Retinal pigment epithelial cell (primary cell): ENCODE measurements at regions not wholly inside any gene's neighbourhood (a gene's known extent, or its start where the extent isn't known, plus 50 kb on each side); places are given as distances from the start of the nearest gene placed in this dataset.

Source experiments
- DNase-seq: peaks from one replicate; pipeline ENCODE4 v3.0.0-alpha.2; 2010; ENCODE audit warnings: low read depth
- H3K4me3 ChIP-seq: 2 replicates; pipeline ENCODE4 v1.5.1; 2011; ENCODE audit warnings: mild to moderate bottlenecking, low read length, control low read depth, moderate library complexity
- CTCF ChIP-seq: conservative IDR thresholded peaks from 2 replicates; pipeline ENCODE4 v1.5.1; 2011; ENCODE audit warnings: low read depth, low read length, control low read depth, inconsistent platforms

GRCh38 chr17:73694491-73694890 lies 50.2 kb upstream of the SDK2 start:
- no peak for DNase-seq
- no peak for TF ChIP-seq CTCF
- no peak overlapping the region for H3K4me3 ChIP-seq

- no peak for TF ChIP-seq CTCF
- no peak overlapping the region for H3K4me3 ChIP-seq
- no peak for DNase-seq
Observed at GRCh38 chr17:73695035-73695738, 50.9 kb upstream of the SDK2 start.

GRCh38 chr17:73696251-73696650 lies 52.0 kb upstream of the SDK2 start:
- H3K4me3 ChIP-seq, result no peak overlapping the region
- no peak for TF ChIP-seq CTCF
- DNase-seq, result no peak

- H3K4me3 ChIP-seq, result no peak overlapping the region
- TF ChIP-seq CTCF, result no peak
- DNase-seq, result no peak
Observed at GRCh38 chr17:73697872-73698271, 53.6 kb upstream of the SDK2 start.

DNA sequence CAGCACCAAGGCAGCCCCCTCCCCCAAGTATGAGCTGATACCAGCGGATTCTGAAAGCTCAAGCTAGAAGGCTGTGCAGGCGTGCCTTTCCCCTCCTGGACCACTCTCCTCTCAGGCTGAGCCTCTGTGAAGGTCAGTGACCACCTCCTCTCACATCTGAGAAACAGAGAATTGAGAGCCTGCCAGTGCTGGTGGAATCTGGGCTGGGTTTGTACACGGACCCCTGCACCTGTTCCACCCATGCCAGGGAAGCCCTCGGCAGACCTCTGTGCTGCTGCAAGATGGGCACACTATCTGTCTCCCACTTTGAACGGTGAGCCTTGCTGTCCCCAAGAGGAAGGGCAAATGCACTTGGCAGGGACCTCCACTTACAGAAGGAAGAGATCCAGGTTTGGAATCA lies 54.7 kb upstream of the SDK2 start:
- no peak overlapping the region for H3K4me3 ChIP-seq
- TF ChIP-seq CTCF, result no peak
- DNase-seq, result no peak

- TF ChIP-seq CTCF, result no peak
- DNase-seq, result no peak
- H3K4me3 ChIP-seq, result no peak overlapping the region
Observed at GRCh38 chr17:73701701-73702100, 57.5 kb upstream of the SDK2 start.

DNA sequence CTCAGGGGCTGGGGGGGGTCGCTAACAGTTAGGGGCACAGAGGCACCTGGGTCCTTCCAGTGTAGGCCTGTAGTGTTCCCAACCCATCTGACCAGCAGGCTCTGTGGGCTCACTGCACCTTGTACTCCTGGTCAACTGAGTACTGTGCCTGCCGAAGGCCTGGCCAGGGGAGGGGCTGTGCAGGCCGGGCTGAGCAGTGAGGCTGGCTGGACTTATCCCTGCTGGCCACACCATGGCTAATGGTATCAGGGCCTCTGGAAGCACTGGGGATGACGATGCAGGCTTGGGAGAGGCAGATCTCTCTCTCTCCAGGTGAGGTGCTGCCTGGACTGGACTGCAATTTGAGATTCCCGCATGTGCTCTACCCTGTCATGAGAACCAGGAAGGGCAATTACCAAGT lies 58.9 kb upstream of the SDK2 start:
- no peak for DNase-seq
- TF ChIP-seq CTCF, result no peak

More for the DNA sequence above, 58.9 kb upstream of the SDK2 start:
- H3K4me3 ChIP-seq, result no peak overlapping the region
